WI38 (cell line): ENCODE measurements at regions not wholly inside any gene's neighbourhood (a gene's known extent, or its start where the extent isn't known, plus 50 kb on each side); places are given as distances from the start of the nearest gene placed in this dataset.
"Not testable (repeated sequence)": the region's sequence is repeated elsewhere in the genome, so short reads cannot be mapped to it uniquely, and the experiment has no call there.

ENCODE experiments used
- H3K4me3 ChIP-seq: 2 replicates; pipeline ENCODE4 v1.5.1; 2011; ENCODE audit warnings: low read depth, mild to moderate bottlenecking, control low read depth, low read length
- CTCF ChIP-seq: IDR thresholded peaks from 2 replicates; pipeline ENCODE4 v1.5.1; 2012; ENCODE audit warnings: low read depth, mild to moderate bottlenecking, control low read depth, low read length

GRCh38 chr14:30005114-30005808 is 77.6 kb upstream of the PRKD1 start:
- peak; percentile 63 for TF ChIP-seq CTCF
- no peak overlapping the region for H3K4me3 ChIP-seq

- TF ChIP-seq CTCF, result no peak
- H3K4me3 ChIP-seq, result no peak overlapping the region
Observed at GRCh38 chr14:30006695-30007094, 79.0 kb upstream of the PRKD1 start.

GRCh38 chr14:30015489-30015888 is 87.8 kb upstream of the PRKD1 start:
- no peak for TF ChIP-seq CTCF
- H3K4me3 ChIP-seq, result no peak overlapping the region

GRCh38 chr14:30016002-30016401 is 88.4 kb upstream of the PRKD1 start:
- H3K4me3 ChIP-seq, result no peak overlapping the region
- no peak for TF ChIP-seq CTCF

GRCh38 chr14:30017370-30017993 is 89.8 kb upstream of the PRKD1 start:
- H3K4me3 ChIP-seq, result no peak overlapping the region
- TF ChIP-seq CTCF, result no peak

GRCh38 chr14:30020271-30020670 is 92.6 kb upstream of the PRKD1 start:
- no peak for TF ChIP-seq CTCF
- H3K4me3 ChIP-seq, result no peak overlapping the region

GRCh38 chr14:30020687-30021086 is 93.0 kb upstream of the PRKD1 start:
- no peak overlapping the region for H3K4me3 ChIP-seq
- no peak for TF ChIP-seq CTCF

GRCh38 chr14:30023350-30023749 is 95.7 kb upstream of the PRKD1 start:
- not testable (repeated sequence) for H3K4me3 ChIP-seq
